ENCODE measurements at regions not wholly inside any gene's neighbourhood (a gene's known extent, or its start where the extent isn't known, plus 50 kb on each side); places are given as distances from the start of the nearest gene placed in this dataset.

DNA sequence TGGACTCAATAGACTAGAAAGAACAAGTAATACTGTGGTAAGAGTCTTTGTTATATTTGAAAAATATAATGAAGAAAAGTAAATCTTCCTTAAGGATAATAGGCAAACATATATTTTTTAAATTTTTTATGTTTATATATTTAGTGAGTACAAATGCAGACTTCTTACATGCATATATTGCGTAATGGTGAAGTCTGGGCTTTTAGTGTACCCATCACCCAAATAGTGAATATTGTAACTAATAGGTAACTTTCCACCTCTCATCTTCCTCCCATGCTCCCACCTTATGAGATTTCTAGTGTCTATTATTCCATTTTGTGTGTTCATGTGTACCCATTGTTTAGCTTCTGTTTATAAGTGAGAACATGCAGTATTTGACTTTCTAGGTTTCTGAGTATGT, 711.2 kb upstream of the NDST4 start:
- TF ChIP-seq, protein P1, sequence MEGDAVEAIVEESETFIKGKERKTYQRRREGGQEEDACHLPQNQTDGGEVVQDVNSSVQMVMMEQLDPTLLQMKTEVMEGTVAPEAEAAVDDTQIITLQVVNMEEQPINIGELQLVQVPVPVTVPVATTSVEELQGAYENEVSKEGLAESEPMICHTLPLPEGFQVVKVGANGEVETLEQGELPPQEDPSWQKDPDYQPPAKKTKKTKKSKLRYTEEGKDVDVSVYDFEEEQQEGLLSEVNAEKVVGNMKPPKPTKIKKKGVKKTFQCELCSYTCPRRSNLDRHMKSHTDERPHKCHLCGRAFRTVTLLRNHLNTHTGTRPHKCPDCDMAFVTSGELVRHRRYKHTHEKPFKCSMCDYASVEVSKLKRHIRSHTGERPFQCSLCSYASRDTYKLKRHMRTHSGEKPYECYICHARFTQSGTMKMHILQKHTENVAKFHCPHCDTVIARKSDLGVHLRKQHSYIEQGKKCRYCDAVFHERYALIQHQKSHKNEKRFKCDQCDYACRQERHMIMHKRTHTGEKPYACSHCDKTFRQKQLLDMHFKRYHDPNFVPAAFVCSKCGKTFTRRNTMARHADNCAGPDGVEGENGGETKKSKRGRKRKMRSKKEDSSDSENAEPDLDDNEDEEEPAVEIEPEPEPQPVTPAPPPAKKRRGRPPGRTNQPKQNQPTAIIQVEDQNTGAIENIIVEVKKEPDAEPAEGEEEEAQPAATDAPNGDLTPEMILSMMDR (IDR thresholded peaks at IDR 0.05): no peak
- no peak for TF ChIP-seq POLR2A (IDR thresholded peaks at IDR 0.05)
- intact Hi-C loops (cut with DNase I; ENCODE audit: low total_unique reads): no loop called here
- H3K4me3 ChIP-seq (ENCODE audit: low read depth, poor library complexity, severe bottlenecking): no peak overlapping the region
- WGBS, 2 donors: 97 to 98% methylated on average over 1 of the region's 1 CpG
- no peak for DNase-seq (ENCODE audit: low spot score in 2 of 2)

DNA sequence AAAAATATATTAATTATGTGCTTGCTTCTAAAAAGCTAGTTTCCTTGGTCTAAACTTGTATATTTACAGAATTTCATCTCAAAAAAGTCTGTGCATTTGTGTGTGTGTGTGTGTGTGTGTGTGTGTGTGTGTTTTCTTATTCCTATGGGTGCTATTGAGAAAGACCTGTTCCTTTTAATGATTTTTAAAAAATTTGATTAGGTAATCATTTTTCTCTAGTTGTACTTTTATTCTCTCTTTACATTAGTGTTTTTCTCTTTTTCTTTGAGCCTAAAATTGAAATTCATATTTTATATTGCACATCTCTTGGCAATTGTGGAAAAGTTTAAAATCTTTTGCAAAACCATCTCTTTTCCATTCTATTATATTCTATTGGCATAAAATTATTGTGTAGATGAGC, 690.4 kb upstream of the NDST4 start:
- intact Hi-C loops (cut with DNase I; ENCODE audit: low total_unique reads): no loop called here
- H3K4me3 ChIP-seq (ENCODE audit: low read depth, poor library complexity, severe bottlenecking): no peak overlapping the region
- TF ChIP-seq POLR2A (IDR thresholded peaks at IDR 0.05): no peak
- TF ChIP-seq, protein P1 (IDR thresholded peaks at IDR 0.05): no peak
- DNase-seq (ENCODE audit: low spot score in 2 of 2): no peak

DNA sequence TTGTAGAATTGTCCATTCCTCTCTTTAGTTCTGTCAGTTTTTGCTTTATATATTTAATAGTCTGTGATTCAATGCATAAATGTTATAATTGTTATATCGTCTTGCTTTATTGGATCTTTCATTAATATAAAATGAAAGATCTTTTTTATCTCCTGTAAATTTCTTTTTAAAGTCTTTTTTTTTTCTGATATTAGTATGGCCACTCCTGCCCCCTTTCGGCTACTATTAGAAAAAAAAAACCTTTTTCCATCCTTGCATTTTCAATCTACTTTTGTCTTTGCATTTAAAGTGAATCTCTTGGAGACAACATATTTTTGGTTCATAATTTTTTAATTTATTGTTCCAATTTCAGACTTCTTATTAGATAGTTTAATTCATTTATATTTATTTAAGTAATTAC, 677.4 kb upstream of the NDST4 start:
- intact Hi-C loops (cut with DNase I; ENCODE audit: low total_unique reads): no loop called here
- no peak for TF ChIP-seq POLR2A (IDR thresholded peaks at IDR 0.05)
- TF ChIP-seq, protein P1 (IDR thresholded peaks at IDR 0.05): no peak
- 83 to 84% methylated on average over 2 of the region's 2 CpGs for WGBS, 2 donors
- H3K4me3 ChIP-seq (ENCODE audit: low read depth, poor library complexity, severe bottlenecking): no peak overlapping the region
- no peak for DNase-seq (ENCODE audit: low spot score in 2 of 2)

DNA sequence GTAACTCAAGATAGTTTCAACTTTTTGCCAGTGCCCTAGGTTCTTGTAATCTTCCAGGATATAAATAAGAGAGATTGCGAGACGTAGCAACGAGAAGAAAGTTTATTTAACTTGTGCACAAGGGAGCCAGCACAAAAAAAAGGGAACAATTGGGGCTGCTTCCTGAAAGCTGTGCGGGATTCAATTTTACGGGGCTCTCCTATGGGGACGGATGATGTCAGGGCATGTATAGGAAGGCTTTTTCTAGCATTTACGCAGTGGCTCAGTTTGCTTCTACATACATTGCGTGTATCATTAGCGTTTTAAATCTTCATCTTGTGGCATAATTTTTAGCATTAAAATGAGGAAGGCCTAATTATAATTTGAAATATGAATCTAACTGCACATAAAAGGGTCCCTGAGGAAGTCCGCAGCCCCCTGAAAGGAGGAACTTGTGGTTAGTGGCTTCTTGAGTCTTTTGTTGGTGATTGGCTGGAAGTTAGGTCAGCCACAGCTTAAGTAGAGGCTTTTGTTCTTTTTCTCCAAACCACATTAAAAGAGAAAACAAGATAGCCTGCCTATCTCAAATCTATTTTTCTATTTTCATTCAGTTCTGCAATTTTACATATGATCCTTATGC, 668.2 kb upstream of the NDST4 start:
- no peak for DNase-seq (ENCODE audit: low spot score in 2 of 2)
- WGBS, 2 donors: 79 to 86% methylated on average over 10 of the region's 10 CpGs
- intact Hi-C loops (cut with DNase I; ENCODE audit: low total_unique reads): no loop called here

DNA sequence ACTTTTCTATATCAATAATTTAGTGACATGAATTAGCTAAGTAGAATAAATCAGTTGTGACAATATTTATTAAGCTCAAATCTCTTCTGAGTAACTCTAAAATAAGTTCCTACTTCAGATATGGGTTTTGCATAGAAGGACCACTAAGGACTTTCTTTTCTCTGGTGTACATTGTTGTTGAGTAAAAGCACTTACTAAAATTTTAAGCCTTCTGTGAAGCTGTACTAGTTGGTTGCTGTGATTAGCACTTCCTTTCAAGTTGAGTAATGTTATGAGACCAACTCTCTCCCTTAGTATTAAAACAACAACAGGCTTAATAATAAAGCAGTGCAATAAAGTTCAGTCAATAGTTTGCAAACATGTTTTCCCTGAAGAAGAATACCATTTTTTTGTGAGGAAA, 667.4 kb upstream of the NDST4 start:
- no peak for DNase-seq (ENCODE audit: low spot score in 2 of 2)
- intact Hi-C loops (cut with DNase I; ENCODE audit: low total_unique reads): no loop called here
- TF ChIP-seq, protein P1 (IDR thresholded peaks at IDR 0.05): no peak
- no peak for TF ChIP-seq POLR2A (IDR thresholded peaks at IDR 0.05)
- no peak overlapping the region for H3K4me3 ChIP-seq (ENCODE audit: low read depth, poor library complexity, severe bottlenecking)

More for the DNA sequence above, 668.2 kb upstream of the NDST4 start:
- TF ChIP-seq POLR2A (IDR thresholded peaks at IDR 0.05): no peak
- TF ChIP-seq, protein P1 (IDR thresholded peaks at IDR 0.05): no peak
- no peak overlapping the region for H3K4me3 ChIP-seq (ENCODE audit: low read depth, poor library complexity, severe bottlenecking)

DNA sequence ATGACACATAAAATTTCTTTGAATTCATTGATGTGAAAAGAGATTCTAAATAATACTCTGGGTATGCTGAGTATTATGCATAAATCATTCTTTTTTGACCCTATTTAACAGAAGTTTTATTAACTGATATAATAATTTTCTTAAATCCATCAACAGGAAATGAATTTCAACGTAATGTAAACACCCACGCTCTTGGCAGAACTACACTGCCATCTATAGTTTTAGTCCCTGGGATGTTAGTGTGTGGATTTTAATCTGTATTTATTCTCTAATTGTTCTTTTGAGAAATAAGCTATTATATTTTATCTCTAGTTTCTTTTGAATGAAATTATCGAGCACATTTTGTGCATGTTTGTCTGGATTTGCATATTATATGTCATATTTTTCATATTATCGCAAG, 666.8 kb upstream of the NDST4 start:
- intact Hi-C loops (cut with DNase I; ENCODE audit: low total_unique reads): no loop called here
- DNase-seq (ENCODE audit: low spot score in 2 of 2): no peak
- TF ChIP-seq POLR2A (IDR thresholded peaks at IDR 0.05): no peak
- TF ChIP-seq, protein P1 (IDR thresholded peaks at IDR 0.05): no peak
- no peak overlapping the region for H3K4me3 ChIP-seq (ENCODE audit: low read depth, poor library complexity, severe bottlenecking)
- WGBS, 2 donors: 67 to 69% methylated on average over 4 of the region's 4 CpGs

Measured in lower leg skin (tissue), 4 donors.